Middle frontal gyrus (tissue), 1 donor: ENCODE measurements at regions not wholly inside any gene's neighbourhood (a gene's known extent, or its start where the extent isn't known, plus 50 kb on each side); places are given as distances from the start of the nearest gene placed in this dataset.
A peak's percentile ranks its signal among the peaks of the same experiment; 100 is the strongest.

Source experiments
- DNase-seq: peaks from one replicate; pipeline ENCODE4 v3.0.0-alpha.2; 2015; ENCODE audit warnings: low spot score; ENCODE audit errors: extremely low spot score

DNA sequence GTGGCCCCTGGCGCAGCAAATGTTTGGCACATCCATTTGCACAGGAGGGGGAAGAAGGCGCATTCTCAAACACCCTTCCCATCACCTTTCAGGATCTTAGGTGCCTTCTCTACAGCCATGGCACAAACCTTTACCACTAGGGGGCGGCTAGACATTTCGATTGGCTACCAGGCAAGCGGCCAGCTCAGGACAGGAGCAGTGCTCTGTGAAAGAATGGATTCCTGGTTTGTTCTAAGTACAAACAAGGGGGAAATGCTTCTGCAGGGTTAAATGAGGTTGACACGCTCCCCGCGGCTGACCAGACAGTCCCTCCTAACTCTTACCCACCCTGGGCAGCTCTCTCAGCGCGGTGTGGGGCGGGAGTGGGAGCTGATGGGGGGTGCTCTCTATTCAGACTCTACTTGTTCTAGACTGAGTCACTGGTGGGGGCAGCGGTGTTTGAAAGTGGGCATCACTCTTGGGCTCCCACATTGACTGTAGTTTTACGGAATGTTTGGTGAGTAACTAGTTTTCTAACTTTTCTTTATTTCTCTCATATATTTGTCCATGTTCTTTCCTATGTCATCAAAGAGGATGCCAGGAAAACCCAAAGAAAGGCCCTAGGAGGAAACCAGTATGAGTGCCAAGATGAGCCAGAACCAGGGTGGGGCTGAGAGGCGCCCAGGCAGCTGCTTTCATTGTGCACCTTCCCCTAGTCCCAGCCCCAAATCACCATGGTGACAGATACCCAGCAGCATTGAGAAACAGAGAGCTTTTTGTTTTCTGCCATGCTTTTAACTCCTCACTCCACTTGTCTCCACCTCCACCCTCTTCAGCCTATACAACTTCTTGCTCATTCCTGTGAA, 61.4 kb upstream of the GPR158 start:
- DNase-seq = peak; percentile 36

- no peak for DNase-seq
Observed at GRCh38 chr10:25114036-25114411, 60.8 kb upstream of the GPR158 start.

DNA sequence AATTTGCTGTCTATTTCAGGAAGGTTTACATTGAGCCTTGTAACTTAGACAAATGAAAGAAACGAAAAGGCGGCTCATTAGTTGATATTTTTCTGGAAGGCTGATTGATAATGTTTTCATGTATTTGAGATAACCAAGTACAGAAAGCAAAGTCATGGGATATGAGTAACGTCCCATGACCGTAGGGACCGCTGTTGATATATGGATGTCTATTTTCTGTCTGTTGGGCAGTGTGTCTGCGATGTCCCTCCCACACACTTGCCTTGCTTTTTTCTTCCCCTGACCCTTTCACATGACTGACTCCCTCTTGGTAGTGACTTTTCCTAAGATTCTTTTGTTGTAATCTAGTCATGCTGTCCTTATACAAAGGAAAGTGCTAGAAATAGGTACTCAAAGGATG, 57.0 kb upstream of the GPR158 start:
- no peak for DNase-seq

- no peak for DNase-seq
Observed at GRCh38 chr10:25120188-25120587, 54.6 kb upstream of the GPR158 start.
